K562 (cell line): ENCODE measurements at regions not wholly inside any gene's neighbourhood (a gene's known extent, or its start where the extent isn't known, plus 50 kb on each side); places are given as distances from the start of the nearest gene placed in this dataset.

Experiments used
- ATAC-seq: fragments of 200-7000 bp; cut with Tn5 transposase; 3 replicates; pipeline ENCODE4 v1.9.1; 2020; ENCODE audit warnings: moderate library complexity
- BruUV-seq: library from RNA; stranded (reverse); fragments of 400-500 nt; replicated peaks from 2 replicates; lab custom pipeline; 2021; lab: Mats Ljungman, UMichigan
- CTCF ChIA-PET: fragments of 300-600 bp; formaldehyde crosslinking; extraction: SDS; loops from one replicate; lab custom pipeline; 2021; ENCODE audit warnings: low intra/inter-chr PET ratio; lab: Yijun Ruan, JAX
- POLR2A ChIA-PET: fragments of 300-600, 350-650 bp; sonication (Branson Sonifier 250); formaldehyde crosslinking; extraction: SDS; loops from one replicate; lab custom pipeline; 2021; ENCODE audit warnings: antibody characterized with exemption, inconsistent platforms; lab: Yijun Ruan, JAX
- DNase-seq, 4 experiments: peaks; one replicate each; pipeline versions ENCODE4 v3.0.0 to v3.0.0-alpha.2; 2011 to 2018; ENCODE audit warnings: low spot score in 3 of 4, mixed read lengths in 3 of 4; ENCODE audit errors: extremely low read depth in 1 of 4
- FAIRE-seq: peaks from 2 replicates; lab custom pipeline; 2011; peaks lifted over from hg19 to GRCh38; lab: Jason Lieb, UNC
- H2AFZ ChIP-seq: 2 replicates; pipeline ENCODE4 v1.6.0; 2011; ENCODE audit warnings: low read depth, low read length, control low read depth, inconsistent platforms
- H3K27ac ChIP-seq: fragments of 200-600 bp; 3 replicates; pipeline ENCODE4 v1.8.0; 2011; ENCODE audit warnings: low read depth, mild to moderate bottlenecking, control low read depth, inconsistent platforms, low read length, moderate library complexity, mixed read lengths; ENCODE audit errors: extremely low read depth
- H3K27me3 ChIP-seq, 2 experiments: fragments of 300-600 bp in 1 of 2; 2 replicates in 1 of 2; 3 replicates in 1 of 2; pipeline versions ENCODE4 v1.6.0 to v1.8.0; 2011; ENCODE audit warnings: inconsistent platforms in 2 of 2, low read length in 2 of 2, mild to moderate bottlenecking in 1 of 2, mixed read lengths in 1 of 2, moderate library complexity in 1 of 2; ENCODE audit not compliant: control insufficient read depth in 2 of 2, insufficient read depth in 2 of 2
- H3K36me3 ChIP-seq: fragments of 300-600 bp; 3 replicates; pipeline ENCODE4 v1.8.0; 2011; ENCODE audit warnings: mild to moderate bottlenecking, low read length, inconsistent platforms; ENCODE audit not compliant: control insufficient read depth, insufficient read depth
- H3K4me1 ChIP-seq, 2 experiments: fragments of 200-600 bp in 1 of 2; replicated peaks in 1 of 2; 2 replicates in 1 of 2; 3 replicates in 1 of 2; pipeline versions ENCODE4 v1.5.1 to v1.8.0; 2011; ENCODE audit warnings: inconsistent platforms in 2 of 2, low read length in 2 of 2, mild to moderate bottlenecking in 1 of 2, mixed read lengths in 1 of 2, moderate library complexity in 1 of 2; ENCODE audit not compliant: control insufficient read depth in 2 of 2, insufficient read depth in 2 of 2
- H3K4me2 ChIP-seq: 2 replicates; pipeline ENCODE4 v1.6.1; 2011; ENCODE audit warnings: low read length, control low read depth, inconsistent platforms, mixed read lengths; ENCODE audit not compliant: insufficient read depth
- H3K4me3 ChIP-seq: fragments of 200-600 bp; sonication (generic), shearing (Covaris generic); 2 replicates; pipeline ENCODE4 v1.5.1; 2016; ENCODE audit warnings: control low read depth, inconsistent platforms
- H3K79me2 ChIP-seq: fragments of 200-600 bp; 3 replicates; pipeline ENCODE4 v1.8.0; 2011; ENCODE audit warnings: low read length, inconsistent platforms; ENCODE audit not compliant: control insufficient read depth, insufficient read depth
- H3K9ac ChIP-seq, 2 experiments: 2 replicates each; pipeline versions ENCODE4 v1.6.0 to v1.6.1; 2011; ENCODE audit warnings: low read depth in 2 of 2, low read length in 2 of 2, control low read depth in 1 of 2, inconsistent platforms in 1 of 2, mild to moderate bottlenecking in 1 of 2, mixed read lengths in 1 of 2; ENCODE audit not compliant: insufficient read depth in 1 of 2
- H3K9me1 ChIP-seq: one replicate; pipeline ENCODE4 v1.6.0; 2011; ENCODE audit warnings: inconsistent platforms, mild to moderate bottlenecking, low read length, moderate library complexity; ENCODE audit not compliant: control insufficient read depth, insufficient read depth
- H3K9me3 ChIP-seq: replicated peaks from 2 replicates; pipeline ENCODE4 v1.5.1; 2011; ENCODE audit warnings: low read depth, low read length, inconsistent platforms; ENCODE audit not compliant: control insufficient read depth, insufficient read depth
- H4K20me1 ChIP-seq: replicated peaks from 2 replicates; pipeline ENCODE4 v1.6.1; 2011; ENCODE audit warnings: low read length, inconsistent platforms, mixed read lengths; ENCODE audit not compliant: control insufficient read depth, insufficient read depth
- CBFA2T3 ChIP-seq: fragments of 450-650 bp; IDR thresholded peaks from 2 replicates; pipeline ENCODE4 v1.6.1; 2017
- CGGBP1 ChIP-seq: fragments of 250-450 bp; sonication (Bioruptor Pico); IDR thresholded peaks from 2 replicates; pipeline ENCODE4 v1.9.0; 2021; ENCODE audit warnings: mild to moderate bottlenecking
- E2F3 ChIP-seq: fragments of 250-450 bp; sonication (Bioruptor Pico); IDR thresholded peaks from 2 replicates; pipeline ENCODE4 v1.4.0; 2020; ENCODE audit warnings: mild to moderate bottlenecking
- ESRRB ChIP-seq: fragments of 250-450 bp; sonication (Bioruptor Pico); IDR thresholded peaks from 2 replicates; pipeline ENCODE4 v1.5.0; 2020; ENCODE audit warnings: mild to moderate bottlenecking, moderate library complexity, borderline replicate concordance
- GABPB2 ChIP-seq: fragments of 250-450 bp; sonication (Bioruptor Pico); conservative IDR thresholded peaks from 2 replicates; pipeline ENCODE4 v1.5.1; 2021; ENCODE audit warnings: mild to moderate bottlenecking
- HDAC8 ChIP-seq: fragments of 450-650 bp; IDR thresholded peaks from 2 replicates; pipeline ENCODE4 v1.6.1; 2016; ENCODE audit warnings: mild to moderate bottlenecking, missing genetic modification characterization, moderate library complexity, missing compliant biosample characterization
- NUFIP1 ChIP-seq: fragments of 450-650 bp; IDR thresholded peaks from 2 replicates; pipeline ENCODE4 v1.6.1; 2018; ENCODE audit not compliant: partially characterized antibody
- SMAD1 ChIP-seq: fragments of 150-350 bp; IDR thresholded peaks from 2 replicates; pipeline ENCODE4 v1.6.1; 2014; ENCODE audit warnings: low read length, low read depth; ENCODE audit not compliant: partially characterized antibody
- SREBF2 ChIP-seq: sonication (generic); formaldehyde crosslinking; IDR thresholded peaks from 2 replicates; pipeline ENCODE4 v1.4.0; 2020; ENCODE audit warnings: mild to moderate bottlenecking, missing genetic modification reagents
- ZC3H4 ChIP-seq: sonication (generic); formaldehyde crosslinking; IDR thresholded peaks from 2 replicates; pipeline ENCODE4 v1.9.0; 2021; ENCODE audit warnings: missing genetic modification reagents, borderline replicate concordance
- ZNF449 ChIP-seq: fragments of 250-450 bp; sonication (Bioruptor Pico); IDR thresholded peaks from 2 replicates; pipeline ENCODE4 v1.8.0; 2022; ENCODE audit warnings: moderate library complexity, mild to moderate bottlenecking, inconsistent platforms
- in situ Hi-C: fragments of 300-500 bp; cut with MboI; formaldehyde crosslinking; loops from 4 replicates; pipeline ENCODE4 v1.15.0; 2018; ENCODE audit warnings: inconsistent platforms, mixed read lengths
- intact Hi-C: fragments of 100-400 bp; cut with micrococcal nuclease; formaldehyde crosslinking; loops from 2 replicates; pipeline ENCODE4 v1.14.2; 2022
- TF ChIP-seq, protein P1 (sequence below), 2 experiments: IDR thresholded peaks in 1 of 2; conservative IDR thresholded peaks in 1 of 2; 2 replicates each; pipeline ENCODE4 v1.6.1; 2016; ENCODE audit warnings: low read depth in 2 of 2, mild to moderate bottlenecking in 1 of 2, missing compliant biosample characterization in 1 of 2, missing genetic modification characterization in 1 of 2, moderate library complexity in 1 of 2

GRCh38 chr7:136210079-136210478 lies 232.9 kb upstream of the MTPN start:
- BruUV-seq = no TSS peak
- in situ Hi-C loops = no loop called here
- H3K36me3 ChIP-seq = peaks cover 8% of the 10 kb centered on the region; the same call in 1 of the 3 replicates

More at GRCh38 chr7:136210079-136210478, 232.9 kb upstream of the MTPN start:
- intact Hi-C loops = no loop called here
- H3K27me3 ChIP-seq = no peaks in the 10 kb centered on the region
- no peaks in the 10 kb centered on the region for H3K79me2 ChIP-seq
- no peak overlapping the region for H3K4me2 ChIP-seq
- FAIRE-seq (no peak), DNase-seq (no peak), ATAC-seq (no peak)
- TF ChIP-seq ESRRB (CRISPR knock-in tag) = no peak
- TF ChIP-seq HDAC8 = no peak
- TF ChIP-seq, protein P1, sequence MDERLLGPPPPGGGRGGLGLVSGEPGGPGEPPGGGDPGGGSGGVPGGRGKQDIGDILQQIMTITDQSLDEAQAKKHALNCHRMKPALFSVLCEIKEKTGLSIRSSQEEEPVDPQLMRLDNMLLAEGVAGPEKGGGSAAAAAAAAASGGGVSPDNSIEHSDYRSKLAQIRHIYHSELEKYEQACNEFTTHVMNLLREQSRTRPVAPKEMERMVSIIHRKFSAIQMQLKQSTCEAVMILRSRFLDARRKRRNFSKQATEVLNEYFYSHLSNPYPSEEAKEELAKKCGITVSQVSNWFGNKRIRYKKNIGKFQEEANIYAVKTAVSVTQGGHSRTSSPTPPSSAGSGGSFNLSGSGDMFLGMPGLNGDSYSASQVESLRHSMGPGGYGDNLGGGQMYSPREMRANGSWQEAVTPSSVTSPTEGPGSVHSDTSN (CRISPR knock-in tag; IDR thresholded peaks at IDR 0.05; ENCODE audit: low read depth) = no peak
- TF ChIP-seq, protein P1 (tag; conservative IDR thresholded peaks at IDR 0.05; ENCODE audit: low read depth) = no peak
- TF ChIP-seq ZC3H4 (CRISPR knock-in tag) = no peak
- TF ChIP-seq ZNF449 (CRISPR knock-in tag) = no peak
- TF ChIP-seq NUFIP1 = no peak
- TF ChIP-seq SREBF2 (CRISPR knock-in tag) = no peak
- TF ChIP-seq GABPB2 (CRISPR knock-in tag) = no peak
- no peak for TF ChIP-seq E2F3 (CRISPR knock-in tag)
- TF ChIP-seq SMAD1 = no peak
- TF ChIP-seq CGGBP1 (CRISPR knock-in tag) = no peak
- no peak for TF ChIP-seq CBFA2T3
- H3K9ac ChIP-seq = no peak overlapping the region
- H3K27ac ChIP-seq = no peak overlapping the region
- no peak overlapping the region for H2AFZ ChIP-seq
- H3K9me3 ChIP-seq = no peaks in the 10 kb centered on the region
- no peaks in the 10 kb centered on the region for H4K20me1 ChIP-seq
- ChIA-PET POLR2A (no interaction called here), CTCF (no interaction called here)
- H3K9me1 ChIP-seq = no peaks in the 10 kb centered on the region
- no peak overlapping the region for H3K4me3 ChIP-seq
- H3K4me1 ChIP-seq = no peaks in the 10 kb centered on the region
